IMR-90 (cell line): ENCODE measurements at regions not wholly inside any gene's neighbourhood (a gene's known extent, or its start where the extent isn't known, plus 50 kb on each side); places are given as distances from the start of the nearest gene placed in this dataset.

Experiments used
- MAZ ChIP-seq: IDR thresholded peaks from 2 replicates; pipeline ENCODE4 v1.6.1; 2012; ENCODE audit warnings: low read depth, mild to moderate bottlenecking, low read length, improper control_type of control experiment, moderate library complexity, borderline replicate concordance
- MXI1 ChIP-seq: IDR thresholded peaks from 2 replicates; pipeline ENCODE4 v1.6.1; 2012; ENCODE audit warnings: low read depth, mild to moderate bottlenecking, low read length, moderate library complexity, borderline replicate concordance

- TF ChIP-seq MAZ (no peak), MXI1 (no peak)
Observed at GRCh38 chr5:2864515-2865105, 113.1 kb upstream of the IRX2 start.
